ENCODE measurements at regions not wholly inside any gene's neighbourhood (a gene's known extent, or its start where the extent isn't known, plus 50 kb on each side); places are given as distances from the start of the nearest gene placed in this dataset.

GRCh38 chr3:143200001-143200924, 80.7 kb downstream of the CHST2 start:
- H3K9me3 ChIP-seq (replicated peaks in 1 of 3): no peaks in the 10 kb centered on the region
- intact Hi-C loops (cut with DNase I): no loop called here

GRCh38 chr3:143201045-143201444, 81.5 kb downstream of the CHST2 start:
- H3K4me1 ChIP-seq (replicated peaks in 1 of 2): no peaks in the 10 kb centered on the region
- H3K27ac ChIP-seq: no peak overlapping the region
- TF ChIP-seq, protein P1, sequence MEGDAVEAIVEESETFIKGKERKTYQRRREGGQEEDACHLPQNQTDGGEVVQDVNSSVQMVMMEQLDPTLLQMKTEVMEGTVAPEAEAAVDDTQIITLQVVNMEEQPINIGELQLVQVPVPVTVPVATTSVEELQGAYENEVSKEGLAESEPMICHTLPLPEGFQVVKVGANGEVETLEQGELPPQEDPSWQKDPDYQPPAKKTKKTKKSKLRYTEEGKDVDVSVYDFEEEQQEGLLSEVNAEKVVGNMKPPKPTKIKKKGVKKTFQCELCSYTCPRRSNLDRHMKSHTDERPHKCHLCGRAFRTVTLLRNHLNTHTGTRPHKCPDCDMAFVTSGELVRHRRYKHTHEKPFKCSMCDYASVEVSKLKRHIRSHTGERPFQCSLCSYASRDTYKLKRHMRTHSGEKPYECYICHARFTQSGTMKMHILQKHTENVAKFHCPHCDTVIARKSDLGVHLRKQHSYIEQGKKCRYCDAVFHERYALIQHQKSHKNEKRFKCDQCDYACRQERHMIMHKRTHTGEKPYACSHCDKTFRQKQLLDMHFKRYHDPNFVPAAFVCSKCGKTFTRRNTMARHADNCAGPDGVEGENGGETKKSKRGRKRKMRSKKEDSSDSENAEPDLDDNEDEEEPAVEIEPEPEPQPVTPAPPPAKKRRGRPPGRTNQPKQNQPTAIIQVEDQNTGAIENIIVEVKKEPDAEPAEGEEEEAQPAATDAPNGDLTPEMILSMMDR (IDR thresholded peaks at IDR 0.05): no peak
- no peak for TF ChIP-seq POLR2A (IDR thresholded peaks at IDR 0.05)
- no peaks in the 10 kb centered on the region for H3K27me3 ChIP-seq
- no peak for DNase-seq
- WGBS, 4 donors: 90 to 92% (median 91%) methylated on average over 3 of the region's 3 CpGs
- no peak overlapping the region for H3K4me3 ChIP-seq
- no peaks in the 10 kb centered on the region for H3K36me3 ChIP-seq (replicated peaks in 1 of 2)
- H3K9me3 ChIP-seq (replicated peaks in 1 of 3): no peaks in the 10 kb centered on the region
- intact Hi-C loops (cut with DNase I): no loop called here

More at GRCh38 chr3:143200001-143200924, 80.7 kb downstream of the CHST2 start:
- TF ChIP-seq, protein P1 (IDR thresholded peaks at IDR 0.05): no peak
- no peak for TF ChIP-seq POLR2A (IDR thresholded peaks at IDR 0.05)
- WGBS, 4 donors: 79 to 82% (median 80%) methylated on average over 12 of the region's 12 CpGs
- Histone ChIP-seq H3K4me1 (replicated peaks in 1 of 2) (no peaks in the 10 kb centered on the region), H3K36me3 (replicated peaks in 1 of 2) (no peaks in the 10 kb centered on the region), H3K27me3 (no peaks in the 10 kb centered on the region), H3K27ac (no peak overlapping the region), H3K4me3 (no peak overlapping the region)
- DNase-seq: no peak

DNA sequence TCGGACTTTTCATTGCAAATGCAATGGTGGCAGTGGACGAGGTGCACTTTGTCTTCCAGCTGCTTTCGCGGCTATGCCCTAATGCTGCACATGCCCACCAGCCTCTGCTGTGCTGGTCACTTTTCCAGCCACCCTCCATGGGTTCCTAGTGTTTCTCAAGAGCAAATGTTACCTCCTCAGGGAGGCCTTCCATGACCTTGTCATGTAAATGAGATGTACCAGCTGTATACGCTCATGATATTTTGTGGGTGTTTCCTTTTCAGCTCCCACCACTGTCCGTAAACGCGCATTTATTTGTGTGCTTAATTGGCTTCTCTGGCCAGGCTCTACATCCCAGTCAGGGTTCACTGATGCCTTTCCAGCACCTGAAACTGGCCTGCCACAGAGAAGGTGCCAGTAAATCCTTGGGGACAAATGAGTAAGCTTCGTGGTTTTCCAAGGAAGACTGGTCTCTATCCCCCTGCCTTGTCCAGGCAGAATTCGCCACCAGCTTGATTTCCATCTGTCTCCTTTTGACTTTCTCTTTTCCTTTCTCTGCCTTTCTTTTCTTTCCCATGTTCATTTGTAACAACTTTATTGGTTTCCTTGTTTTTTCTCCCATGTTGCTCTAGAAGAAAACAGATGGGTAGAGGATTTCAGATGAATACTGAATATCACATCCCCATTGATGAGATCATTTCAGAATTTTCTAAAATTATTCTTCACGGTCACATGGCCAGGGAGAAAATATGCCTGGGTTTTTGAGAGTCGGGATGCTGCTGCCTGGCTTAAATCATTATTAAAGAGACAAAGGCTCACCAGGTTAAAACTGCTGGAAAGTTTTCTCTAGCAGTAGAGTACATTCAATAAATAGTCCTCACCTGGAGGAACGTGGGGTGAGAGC, 82.5 kb downstream of the CHST2 start:
- Histone ChIP-seq H3K4me1 (replicated peaks in 1 of 2) (no peaks in the 10 kb centered on the region), H3K9me3 (replicated peaks in 1 of 3) (no peaks in the 10 kb centered on the region), H3K4me3 (no peak overlapping the region), H3K27me3 (no peaks in the 10 kb centered on the region), H3K36me3 (replicated peaks in 1 of 2) (no peaks in the 10 kb centered on the region), H3K27ac (no peak overlapping the region)
- WGBS, 4 donors: 77 to 84% (median 83%) methylated on average over 12 to 13 of the region's 13 CpGs
- intact Hi-C loops (cut with DNase I): no loop called here
- DNase-seq: no peak
- TF ChIP-seq, protein P1 (IDR thresholded peaks at IDR 0.05): no peak
- TF ChIP-seq POLR2A (IDR thresholded peaks at IDR 0.05): no peak

- no peak for TF ChIP-seq POLR2A (IDR thresholded peaks at IDR 0.05)
- TF ChIP-seq, protein P1 (IDR thresholded peaks at IDR 0.05): no peak
- intact Hi-C loops (cut with DNase I): no loop called here
- Histone ChIP-seq H3K4me1 (replicated peaks in 1 of 2) (no peaks in the 10 kb centered on the region), H3K36me3 (replicated peaks in 1 of 2) (no peaks in the 10 kb centered on the region), H3K27ac (no peak overlapping the region), H3K4me3 (no peak overlapping the region), H3K9me3 (replicated peaks in 1 of 3) (no peaks in the 10 kb centered on the region), H3K27me3 (no peaks in the 10 kb centered on the region)
- WGBS, 4 donors: 46 to 78% (median 62%) methylated on average over 3 of the region's 3 CpGs
- no peak for DNase-seq
These were observed 83.6 kb downstream of the CHST2 start for GRCh38 chr3:143203142-143203541.

Measured in adrenal gland (tissue), 9 donors.